ENCODE measurements at regions not wholly inside any gene's neighbourhood (a gene's known extent, or its start where the extent isn't known, plus 50 kb on each side); places are given as distances from the start of the nearest gene placed in this dataset.

- TF ChIP-seq ZNF462 (CRISPR knock-in tag; IDR thresholded peaks at IDR 0.05) (no peak), ZNF331 (CRISPR knock-in tag; IDR thresholded peaks at IDR 0.05; ENCODE audit: low read depth) (no peak), EZH2phosphoT487 (IDR thresholded peaks at IDR 0.05; ENCODE audit: unreplicated experiment) (no peak), JUNB (IDR thresholded peaks at IDR 0.05; ENCODE audit: unreplicated experiment) (no peak), ZNF114 (CRISPR knock-in tag; IDR thresholded peaks at IDR 0.05) (no peak), CREB1 (CRISPR knock-in tag; IDR thresholded peaks at IDR 0.05; ENCODE audit: low read depth) (no peak), REST (IDR thresholded peaks at IDR 0.05; ENCODE audit: unreplicated experiment) (no peak)
Observed at GRCh38 chr3:15967577-15967976, 169.8 kb upstream of the ANKRD28 start (continued).
